Erythroblast (primary cell): ENCODE measurements at regions not wholly inside any gene's neighbourhood (a gene's known extent, or its start where the extent isn't known, plus 50 kb on each side); places are given as distances from the start of the nearest gene placed in this dataset.

Source experiments
- GATA1 ChIP-seq: IDR thresholded peaks from 2 replicates; pipeline ENCODE4 v1.6.1; 2011; ENCODE audit warnings: low read depth, mild to moderate bottlenecking, control low read depth, low read length, moderate library complexity
- POLR2A ChIP-seq: IDR thresholded peaks from 2 replicates; pipeline ENCODE4 v1.6.1; 2011; ENCODE audit warnings: mild to moderate bottlenecking, low read length

DNA sequence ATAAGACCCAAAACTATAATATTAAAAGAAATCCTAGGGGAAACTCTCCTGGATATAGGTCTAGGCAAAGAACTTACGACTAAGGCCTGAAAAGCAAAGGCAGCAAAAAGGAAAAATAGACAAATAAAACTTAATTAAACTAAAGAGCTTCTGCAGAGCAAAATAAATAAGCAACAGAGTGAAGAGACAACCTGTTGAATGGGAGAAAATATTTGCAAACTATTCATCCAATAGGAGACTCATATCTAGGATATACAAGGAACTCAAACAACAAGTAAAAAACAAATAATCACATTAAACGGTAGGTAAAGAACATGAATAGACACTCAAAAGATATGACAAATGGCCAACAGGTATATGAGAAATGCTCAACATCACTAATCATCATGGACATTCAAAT, 318.6 kb downstream of the CSNK1G3 start:
- no peak for TF ChIP-seq POLR2A
- no peak for TF ChIP-seq GATA1
